ENCODE measurements at regions not wholly inside any gene's neighbourhood (a gene's known extent, or its start where the extent isn't known, plus 50 kb on each side); places are given as distances from the start of the nearest gene placed in this dataset.
"Not testable (repeated sequence)": the region's sequence is repeated elsewhere in the genome, so short reads cannot be mapped to it uniquely, and the experiment has no call there.

GRCh38 chr18:10085416-10085815, 171.6 kb downstream of the VAPA start:
- no peak for DNase-seq (ENCODE audit: low read depth)

- no peak for DNase-seq (ENCODE audit: low read depth)
Observed at GRCh38 chr18:10085876-10086275, 172.1 kb downstream of the VAPA start.

- no peak for DNase-seq (ENCODE audit: low read depth)
Observed at GRCh38 chr18:10086458-10087210, 172.8 kb downstream of the VAPA start.

- no peak for DNase-seq (ENCODE audit: low read depth)
Observed at GRCh38 chr18:10088734-10089133, 174.9 kb downstream of the VAPA start.

GRCh38 chr18:10089881-10090280, 176.1 kb downstream of the VAPA start:
- no peak for DNase-seq (ENCODE audit: low read depth)

- no peak for DNase-seq (ENCODE audit: low read depth)
Observed at GRCh38 chr18:10090668-10091067, 176.9 kb downstream of the VAPA start.

GRCh38 chr18:10093445-10093844, 179.6 kb downstream of the VAPA start:
- no peak for DNase-seq (ENCODE audit: low read depth)

- no peak for DNase-seq (ENCODE audit: low read depth)
Observed at GRCh38 chr18:10094154-10094553, 180.3 kb downstream of the VAPA start.

GRCh38 chr18:10094655-10095054, 180.8 kb downstream of the VAPA start:
- no peak for DNase-seq (ENCODE audit: low read depth)

- DNase-seq (ENCODE audit: low read depth), result no peak
Observed at GRCh38 chr18:10095356-10095755, 181.5 kb downstream of the VAPA start.

GRCh38 chr18:10099539-10100140, 185.8 kb downstream of the VAPA start:
- no peak for DNase-seq (ENCODE audit: low read depth)

- DNase-seq (ENCODE audit: low read depth), result no peak
Observed at GRCh38 chr18:10100196-10100595, 186.4 kb downstream of the VAPA start.

GRCh38 chr18:10100941-10101701, 187.3 kb downstream of the VAPA start:
- no peak for DNase-seq (ENCODE audit: low read depth)

- DNase-seq (ENCODE audit: low read depth), result no peak
Observed at GRCh38 chr18:10101729-10102128, 187.9 kb downstream of the VAPA start.

- not testable (repeated sequence) for DNase-seq (ENCODE audit: low read depth)
Observed at GRCh38 chr18:10105118-10105517, 191.3 kb downstream of the VAPA start.

GRCh38 chr18:10111191-10111590, 197.4 kb downstream of the VAPA start:
- DNase-seq (ENCODE audit: low read depth), result no peak

- no peak for DNase-seq (ENCODE audit: low read depth)
Observed at GRCh38 chr18:10111944-10112343, 198.1 kb downstream of the VAPA start.

- no peak for DNase-seq (ENCODE audit: low read depth)
Observed at GRCh38 chr18:10113121-10114022, 199.6 kb downstream of the VAPA start.

- no peak for DNase-seq (ENCODE audit: low read depth)
Observed at GRCh38 chr18:10114717-10115463, 201.1 kb downstream of the VAPA start.

- DNase-seq (ENCODE audit: low read depth), result no peak
Observed at GRCh38 chr18:10116574-10116973, 202.8 kb downstream of the VAPA start.

- DNase-seq (ENCODE audit: low read depth), result no peak
Observed at GRCh38 chr18:10119528-10119927, 205.7 kb downstream of the VAPA start.
